WI38 (cell line): ENCODE measurements at regions not wholly inside any gene's neighbourhood (a gene's known extent, or its start where the extent isn't known, plus 50 kb on each side); places are given as distances from the start of the nearest gene placed in this dataset.

ENCODE experiments used
- H3K4me3 ChIP-seq: 2 replicates; pipeline ENCODE4 v1.5.1; 2011; ENCODE audit warnings: low read depth, mild to moderate bottlenecking, control low read depth, low read length
- TF ChIP-seq, protein P1 (sequence below): IDR thresholded peaks from 2 replicates; pipeline ENCODE4 v1.5.1; 2012; ENCODE audit warnings: low read depth, mild to moderate bottlenecking, control low read depth, low read length

DNA sequence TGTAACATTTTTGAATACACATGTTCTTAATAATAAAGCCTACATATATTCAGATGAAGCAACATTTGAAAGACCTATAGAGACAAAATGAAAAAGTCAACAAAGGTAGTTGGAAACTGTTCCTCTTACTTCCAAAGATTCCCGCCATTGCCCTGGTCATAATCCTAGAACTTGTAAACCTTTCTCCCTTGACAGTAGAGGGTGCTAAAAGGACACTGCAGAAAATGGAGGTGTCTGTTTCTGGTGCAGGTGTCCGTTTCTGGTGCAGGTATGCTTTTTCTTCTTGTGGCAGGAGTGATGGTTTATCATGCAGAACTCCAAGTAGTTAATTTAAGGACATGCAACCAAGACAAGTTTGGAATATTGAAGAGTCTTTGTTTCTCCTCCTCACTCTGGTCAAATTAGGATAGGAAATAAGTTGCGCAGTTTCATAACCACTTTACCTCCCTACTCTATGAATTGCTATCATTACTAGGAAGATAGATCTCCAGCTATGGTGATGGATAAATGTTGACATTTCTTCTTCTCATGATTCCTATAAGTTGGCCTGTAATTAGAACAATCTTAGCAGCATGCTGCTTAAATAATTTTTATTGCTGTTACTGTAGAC is 56.0 kb upstream of the FAM174A start:
- TF ChIP-seq, protein P1, sequence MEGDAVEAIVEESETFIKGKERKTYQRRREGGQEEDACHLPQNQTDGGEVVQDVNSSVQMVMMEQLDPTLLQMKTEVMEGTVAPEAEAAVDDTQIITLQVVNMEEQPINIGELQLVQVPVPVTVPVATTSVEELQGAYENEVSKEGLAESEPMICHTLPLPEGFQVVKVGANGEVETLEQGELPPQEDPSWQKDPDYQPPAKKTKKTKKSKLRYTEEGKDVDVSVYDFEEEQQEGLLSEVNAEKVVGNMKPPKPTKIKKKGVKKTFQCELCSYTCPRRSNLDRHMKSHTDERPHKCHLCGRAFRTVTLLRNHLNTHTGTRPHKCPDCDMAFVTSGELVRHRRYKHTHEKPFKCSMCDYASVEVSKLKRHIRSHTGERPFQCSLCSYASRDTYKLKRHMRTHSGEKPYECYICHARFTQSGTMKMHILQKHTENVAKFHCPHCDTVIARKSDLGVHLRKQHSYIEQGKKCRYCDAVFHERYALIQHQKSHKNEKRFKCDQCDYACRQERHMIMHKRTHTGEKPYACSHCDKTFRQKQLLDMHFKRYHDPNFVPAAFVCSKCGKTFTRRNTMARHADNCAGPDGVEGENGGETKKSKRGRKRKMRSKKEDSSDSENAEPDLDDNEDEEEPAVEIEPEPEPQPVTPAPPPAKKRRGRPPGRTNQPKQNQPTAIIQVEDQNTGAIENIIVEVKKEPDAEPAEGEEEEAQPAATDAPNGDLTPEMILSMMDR, result no peak
- H3K4me3 ChIP-seq, result no peak overlapping the region

DNA sequence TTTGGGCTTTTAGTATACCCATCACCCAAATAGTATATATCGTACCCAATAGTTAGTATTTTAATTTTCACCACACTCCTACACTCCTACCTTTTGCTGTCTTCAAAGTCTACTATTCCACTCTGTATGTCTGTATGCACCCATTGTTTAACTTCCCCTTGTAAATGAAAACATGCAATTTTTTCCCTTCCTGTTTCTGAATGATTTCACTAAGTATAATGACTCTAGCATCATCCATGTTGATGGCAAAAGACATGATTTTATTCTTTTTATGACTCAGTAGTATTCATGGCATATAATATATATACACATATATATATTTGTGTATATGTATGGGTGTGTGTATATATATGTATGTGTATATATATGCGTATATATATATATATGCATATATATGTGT is 63.1 kb upstream of the FAM174A start:
- TF ChIP-seq, protein P1, result no peak

DNA sequence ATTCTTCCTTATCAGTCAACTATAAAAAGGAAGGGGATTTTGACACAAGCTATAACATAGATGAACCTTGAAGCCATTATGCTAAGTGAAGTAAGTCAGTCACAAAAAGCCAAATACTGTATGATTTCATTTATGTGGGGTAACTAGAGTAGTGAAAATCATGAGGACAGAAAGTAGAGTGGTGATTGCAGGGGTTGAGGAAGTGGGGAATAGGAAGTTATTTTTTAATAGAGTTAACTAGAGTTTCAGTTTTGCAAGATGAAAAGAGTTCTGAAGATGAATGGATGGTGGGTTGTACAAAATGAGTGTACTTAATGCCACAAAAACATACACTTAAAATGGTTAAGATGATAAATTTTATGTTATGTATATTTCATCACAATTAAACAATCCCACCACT is 65.4 kb upstream of the FAM174A start:
- TF ChIP-seq, protein P1, result no peak
- H3K4me3 ChIP-seq, result no peak overlapping the region

More for the DNA sequence above, 63.1 kb upstream of the FAM174A start:
- H3K4me3 ChIP-seq, result no peak overlapping the region

DNA sequence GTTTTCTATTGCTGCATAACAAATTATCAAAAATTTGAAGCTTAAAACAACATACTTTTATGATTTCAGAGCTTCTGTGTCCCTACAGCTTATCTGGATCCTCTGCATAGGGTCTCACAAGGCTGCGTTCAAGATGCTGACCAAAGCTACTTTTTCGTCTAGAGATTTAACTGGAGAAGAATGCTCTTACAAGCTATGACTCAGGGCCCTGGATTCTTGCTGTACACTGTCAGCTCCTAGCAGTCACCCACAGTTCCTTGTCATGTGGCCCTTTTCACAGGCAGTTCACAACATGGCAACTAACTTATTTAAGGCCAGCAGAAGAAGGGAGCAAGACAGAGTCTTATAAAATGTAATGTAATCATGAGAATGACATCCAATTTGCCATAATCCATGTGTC is 70.8 kb upstream of the FAM174A start:
- H3K4me3 ChIP-seq, result no peak overlapping the region
- TF ChIP-seq, protein P1, result no peak

DNA sequence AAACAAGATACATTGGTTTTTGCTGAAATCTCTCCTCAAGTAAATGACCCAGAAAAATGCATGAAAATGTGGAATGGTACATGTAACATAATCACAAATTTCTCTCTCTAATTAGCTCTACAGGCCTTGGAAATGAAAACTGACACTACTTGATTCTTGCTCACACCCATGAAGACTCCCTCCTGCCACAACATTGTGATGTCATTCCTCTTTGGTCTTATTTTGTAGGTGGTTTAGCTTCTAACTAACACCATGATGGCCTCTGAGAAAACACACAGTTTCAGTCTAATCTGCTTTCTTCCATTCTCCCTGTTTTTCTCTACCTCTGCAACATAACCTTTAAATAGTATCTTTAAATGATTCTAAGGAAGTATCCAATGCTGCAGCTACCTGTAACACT is 78.6 kb upstream of the FAM174A start:
- H3K4me3 ChIP-seq, result no peak overlapping the region
- TF ChIP-seq, protein P1, result no peak

DNA sequence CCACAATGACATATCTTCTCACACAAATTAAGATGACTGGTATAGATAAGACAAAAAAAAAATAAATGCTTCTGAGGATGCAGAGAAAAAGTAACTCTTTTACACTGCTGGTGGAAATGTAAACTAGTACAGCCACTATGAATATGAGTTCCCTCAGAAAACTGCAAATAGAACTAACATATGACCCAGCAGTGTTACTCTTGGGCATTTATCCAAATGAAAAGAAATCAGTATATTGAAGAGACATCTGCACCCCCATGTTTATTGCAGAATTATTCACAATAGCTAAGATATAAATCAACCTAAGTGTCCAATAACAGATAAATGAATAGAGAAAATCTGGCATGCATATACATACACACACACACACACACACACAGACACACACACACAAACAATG is 83.0 kb upstream of the FAM174A start:
- TF ChIP-seq, protein P1, result no peak
- H3K4me3 ChIP-seq, result no peak overlapping the region

DNA sequence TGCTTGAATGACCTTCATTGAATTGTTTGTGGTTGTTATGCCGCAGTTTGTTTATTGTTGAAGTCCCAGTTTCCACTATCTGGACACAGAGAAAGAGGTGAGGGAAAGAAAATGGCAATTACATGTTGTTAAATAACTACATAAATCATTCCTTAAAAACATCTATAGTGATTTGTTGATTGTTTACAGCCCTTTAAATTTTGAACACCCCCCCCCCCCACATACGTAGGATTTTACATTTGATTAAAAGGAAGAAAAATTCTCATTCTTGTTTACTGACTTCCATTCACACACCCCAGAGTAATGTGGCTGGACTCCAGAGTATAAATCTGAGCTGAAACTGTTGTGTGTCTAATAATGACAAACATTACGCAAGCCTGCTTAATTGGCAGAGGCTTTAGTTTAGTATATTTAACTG is 87.1 kb upstream of the FAM174A start:
- no peak overlapping the region for H3K4me3 ChIP-seq
- TF ChIP-seq, protein P1, result no peak
